ENCODE measurements at regions not wholly inside any gene's neighbourhood (a gene's known extent, or its start where the extent isn't known, plus 50 kb on each side); places are given as distances from the start of the nearest gene placed in this dataset.

DNA sequence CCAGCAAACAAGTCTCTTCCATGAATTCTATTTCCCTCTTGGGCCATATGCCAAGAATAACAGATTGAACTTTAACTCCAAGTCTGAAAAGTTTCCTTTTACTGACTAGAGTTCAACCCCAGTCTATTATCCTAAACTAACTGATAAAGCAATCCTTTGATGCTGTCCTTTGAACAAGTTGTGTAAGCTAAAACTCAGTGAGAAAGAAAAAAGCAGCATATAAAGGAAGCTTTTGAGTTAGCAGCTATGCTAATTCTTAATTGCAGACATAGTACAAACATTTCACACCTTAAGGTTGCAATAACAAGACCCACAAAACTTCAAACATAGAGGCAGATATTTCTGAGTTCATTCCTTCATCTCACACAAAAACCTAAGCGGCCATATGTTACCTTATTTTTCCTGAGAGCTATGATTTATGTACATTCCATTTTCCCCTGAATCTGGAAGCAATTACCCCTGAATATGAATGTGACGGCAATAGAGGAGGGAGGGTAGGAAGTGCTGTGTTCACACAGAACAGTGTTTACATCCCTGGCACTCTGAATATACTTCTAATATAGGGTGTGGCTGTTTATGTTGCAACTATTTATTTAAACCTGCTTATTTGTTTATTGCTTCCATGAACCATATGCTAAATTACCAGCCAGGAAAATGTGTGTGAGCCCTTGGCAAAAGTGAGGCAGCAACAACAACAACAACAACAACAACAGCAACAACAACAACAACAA is 180.6 kb downstream of the IRS1 start:
- DNase-seq = peak; percentile 55

DNA sequence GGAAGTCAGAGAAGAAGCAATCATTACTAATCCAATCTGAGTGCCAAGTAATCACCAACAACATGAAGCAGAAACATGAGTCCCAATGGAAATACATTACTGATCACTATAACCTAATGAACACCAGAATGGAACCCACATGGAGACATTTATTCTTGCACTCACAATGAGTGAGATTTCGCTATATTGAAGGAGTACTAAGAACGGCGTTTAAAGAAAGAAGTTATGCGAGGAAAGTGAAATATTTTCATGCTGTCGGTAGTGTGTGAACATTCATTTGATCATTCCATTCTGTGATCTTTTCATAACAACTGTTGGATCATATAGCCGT is 181.1 kb downstream of the IRS1 start:
- no peak for DNase-seq

DNA sequence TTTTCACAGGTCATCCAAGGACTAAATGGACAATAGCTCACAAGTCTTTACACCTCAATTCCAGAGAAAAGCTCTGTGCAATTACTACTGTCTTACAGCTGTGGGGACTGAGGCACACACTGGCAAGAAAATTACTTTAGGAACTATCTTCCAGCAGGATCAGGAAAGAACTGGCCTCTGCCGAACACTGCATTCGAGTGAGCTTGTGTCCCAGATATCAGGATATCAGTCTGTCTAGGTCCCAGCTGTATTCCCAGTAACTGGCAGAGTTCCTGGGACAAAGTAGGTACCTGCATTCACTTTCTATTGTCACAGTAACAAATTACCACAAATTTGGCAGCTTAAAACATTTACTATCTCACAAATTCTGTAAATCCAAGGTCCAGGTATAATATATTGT is 183.7 kb downstream of the IRS1 start:
- no peak for DNase-seq

DNA sequence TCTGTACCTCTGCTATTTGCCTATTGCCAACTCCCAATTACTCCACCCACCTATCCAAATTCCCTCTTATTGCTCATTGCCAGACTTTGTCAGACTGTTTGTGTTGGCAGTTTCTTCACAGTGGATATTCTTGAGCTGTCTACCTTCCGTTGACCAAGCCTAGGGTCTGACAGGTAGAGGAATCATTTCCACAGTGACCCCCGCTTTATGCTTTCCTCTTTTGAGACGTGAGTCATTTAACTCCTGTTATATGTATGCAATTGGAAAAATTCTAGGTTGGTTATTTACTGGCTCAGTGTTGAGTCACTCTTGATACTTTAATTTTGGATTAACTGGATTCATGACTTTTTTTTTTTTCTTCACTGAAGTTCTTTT is 187.7 kb downstream of the IRS1 start:
- no peak for DNase-seq

DNA sequence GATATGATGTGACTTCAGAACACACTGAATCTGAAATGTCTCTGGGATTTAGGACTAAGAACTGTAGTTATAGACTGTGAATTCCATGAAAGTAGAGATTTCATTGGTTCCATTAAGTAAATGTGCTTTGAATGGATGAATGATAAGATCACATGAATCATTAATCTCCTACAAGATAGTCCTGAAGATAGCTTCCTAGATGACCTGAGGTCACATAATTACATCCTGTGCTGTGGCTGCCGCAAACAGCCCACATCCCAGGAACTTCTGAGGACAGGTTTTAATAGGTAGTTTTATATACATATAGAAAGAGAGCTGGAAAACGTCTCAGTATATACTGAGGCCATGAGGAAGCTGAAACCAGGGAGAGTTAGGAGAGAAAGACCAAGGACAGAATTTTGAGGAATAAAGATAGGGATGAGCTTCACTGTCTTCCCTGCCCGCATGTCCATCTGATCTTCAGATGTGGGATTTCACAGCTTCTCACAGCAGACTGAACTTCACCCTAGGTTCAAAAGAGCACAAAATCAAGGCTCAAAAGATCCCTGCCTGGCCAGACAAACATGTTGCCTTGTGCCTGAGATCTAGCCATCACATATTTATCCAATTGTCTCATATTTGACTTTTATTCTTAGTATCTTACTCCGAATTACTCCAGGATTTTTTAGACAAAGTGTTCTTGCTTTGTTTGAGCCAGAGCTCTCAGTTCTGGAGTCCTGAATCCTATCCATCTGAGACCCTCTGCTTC is 188.2 kb downstream of the IRS1 start:
- no peak for DNase-seq

DNA sequence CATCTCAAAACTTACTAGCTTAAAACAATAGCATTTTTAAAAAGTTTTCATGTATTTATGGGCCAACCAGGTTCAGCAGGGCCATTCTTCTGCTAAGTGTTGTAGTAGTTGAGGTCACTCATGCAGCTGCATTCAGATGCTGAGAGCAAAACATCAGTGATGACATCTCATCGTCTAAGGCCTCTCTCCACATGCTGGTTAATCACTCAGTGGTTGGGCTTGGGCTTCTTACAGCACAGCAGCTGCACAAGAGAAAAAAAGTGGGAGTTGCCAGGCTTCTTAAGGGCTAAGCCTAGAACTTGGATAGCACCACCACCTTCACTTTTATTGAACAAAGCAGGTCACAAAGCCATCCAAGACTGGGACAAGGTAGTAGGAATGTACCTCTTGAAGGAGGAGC is 190.3 kb downstream of the IRS1 start:
- DNase-seq = no peak

DNA sequence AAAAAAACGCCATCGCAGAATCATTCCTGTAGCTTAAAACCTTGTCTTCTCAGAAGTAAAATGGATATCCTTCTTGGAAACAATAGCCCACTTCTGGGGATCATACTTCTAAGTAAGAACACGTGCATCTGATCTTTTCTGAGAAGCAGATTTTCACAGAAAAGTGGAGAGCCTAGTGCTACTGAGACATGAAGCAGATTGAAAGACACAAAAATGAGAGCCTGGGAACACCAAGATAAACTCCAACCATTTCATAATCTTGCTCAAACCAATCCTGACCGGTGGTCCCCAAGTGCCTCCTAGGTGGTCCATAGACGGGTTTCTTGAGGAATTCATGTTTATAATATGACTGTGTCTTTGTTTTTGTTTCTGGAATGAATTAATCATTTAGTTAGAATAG is 191.2 kb downstream of the IRS1 start:
- no peak for DNase-seq

DNA sequence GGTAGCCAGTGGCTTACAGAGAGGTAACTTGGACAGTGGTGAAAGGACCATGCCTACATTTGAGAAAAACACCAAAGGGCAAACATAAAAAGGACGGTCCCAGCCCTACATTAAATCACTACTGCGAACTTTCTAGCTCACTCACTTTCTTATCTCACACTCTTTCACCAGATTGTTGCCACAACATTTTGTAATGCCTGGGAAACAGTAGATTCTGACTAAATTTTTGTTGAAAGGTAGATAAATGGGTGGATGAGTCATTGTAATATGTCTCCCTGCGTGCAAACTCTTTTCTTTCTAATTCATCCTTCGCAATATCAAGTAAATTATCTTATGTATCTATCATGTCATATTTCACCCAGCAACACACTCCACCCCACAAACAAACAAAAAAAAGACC is 192.2 kb downstream of the IRS1 start:
- DNase-seq = no peak

DNA sequence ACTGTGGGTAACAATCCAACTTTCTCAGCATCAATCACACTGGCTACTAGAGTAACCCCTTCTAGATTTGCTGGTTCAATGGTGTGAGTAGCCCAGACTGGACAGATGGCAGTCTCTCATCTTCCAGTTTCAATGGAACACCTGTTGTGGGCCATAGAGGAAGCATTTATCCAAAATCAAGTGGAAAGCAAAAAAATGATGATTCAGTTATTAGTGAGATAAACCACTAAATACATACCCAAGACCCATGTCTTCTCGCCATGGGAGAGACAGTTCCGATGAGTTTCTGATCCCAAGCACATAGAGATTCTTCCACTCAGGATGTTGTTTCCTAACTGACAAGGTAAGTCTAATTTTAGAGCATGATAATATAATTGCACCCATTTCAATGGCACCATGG is 194.0 kb downstream of the IRS1 start:
- DNase-seq = no peak

DNA sequence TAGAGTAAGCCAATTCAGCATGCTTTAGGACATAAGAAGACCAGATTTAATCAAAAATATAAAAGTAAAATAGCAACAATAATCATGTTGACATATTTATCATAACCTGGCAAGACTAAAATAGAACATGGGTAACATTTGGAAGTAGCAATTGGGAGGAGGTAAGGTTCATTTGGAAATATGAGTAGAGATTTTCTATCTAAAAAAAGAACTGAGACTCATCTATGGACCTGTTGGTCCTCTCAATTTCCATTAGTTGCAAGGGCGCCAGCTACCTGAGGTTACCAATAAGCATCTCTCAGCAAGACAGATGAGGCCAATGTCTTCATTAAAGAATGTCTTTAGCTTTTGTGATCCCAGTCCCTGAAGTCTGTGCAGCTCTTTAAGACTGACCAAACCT is 196.0 kb downstream of the IRS1 start:
- DNase-seq = no peak

DNA sequence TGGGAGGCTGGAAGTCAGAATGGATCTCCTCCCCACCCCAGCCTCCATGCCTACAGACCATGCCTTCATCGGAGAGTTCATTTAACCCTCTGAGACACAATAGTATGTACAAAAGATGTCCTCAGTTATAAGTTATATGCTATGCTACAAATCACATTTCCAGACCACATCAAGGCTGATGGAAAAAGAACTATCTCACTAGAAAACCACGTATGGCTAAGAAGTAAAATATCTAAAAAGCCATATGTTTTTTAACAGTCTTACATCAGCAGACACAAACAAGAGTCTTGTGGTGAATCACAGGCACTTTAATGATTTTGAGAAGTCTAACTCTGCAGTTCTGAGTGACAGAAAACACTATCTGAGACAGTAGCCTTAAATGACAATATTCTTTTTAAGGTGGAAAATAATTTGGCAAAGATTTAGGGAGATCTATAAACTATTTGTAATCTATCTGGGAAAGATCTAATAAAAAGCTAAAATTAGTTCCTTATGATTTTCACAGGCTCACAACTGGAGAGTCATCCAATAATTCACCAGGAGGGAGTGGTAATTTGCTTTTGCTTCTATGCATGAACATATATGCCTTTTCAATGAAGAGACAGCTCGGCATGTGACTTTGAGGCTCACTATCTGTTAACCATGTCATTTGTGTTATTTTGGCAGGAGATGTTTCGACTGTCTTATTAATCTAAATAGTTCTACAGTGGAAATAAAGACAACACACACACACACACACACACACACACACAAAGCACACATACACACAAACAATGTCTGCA is 197.5 kb downstream of the IRS1 start:
- DNase-seq = no peak

DNA sequence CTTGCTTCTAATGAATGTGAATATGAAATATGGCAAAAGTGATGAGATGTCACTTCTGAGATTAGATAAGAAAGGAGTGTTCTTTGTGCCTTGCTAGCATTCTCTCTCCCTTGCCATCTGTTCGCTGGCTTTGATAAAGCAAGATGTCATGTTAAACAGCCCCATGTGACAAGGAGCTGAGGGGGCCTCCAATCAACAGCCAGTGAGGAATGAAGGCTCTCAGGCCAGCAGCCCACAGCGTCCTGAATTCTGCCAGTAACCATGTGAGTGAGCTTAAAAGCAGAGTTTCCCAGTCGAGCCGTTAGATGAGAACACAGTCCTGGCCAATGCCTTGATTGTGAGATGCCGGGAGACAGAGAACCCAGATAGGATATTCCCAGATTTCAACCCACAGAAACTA is 198.8 kb downstream of the IRS1 start:
- no peak for DNase-seq

DNA sequence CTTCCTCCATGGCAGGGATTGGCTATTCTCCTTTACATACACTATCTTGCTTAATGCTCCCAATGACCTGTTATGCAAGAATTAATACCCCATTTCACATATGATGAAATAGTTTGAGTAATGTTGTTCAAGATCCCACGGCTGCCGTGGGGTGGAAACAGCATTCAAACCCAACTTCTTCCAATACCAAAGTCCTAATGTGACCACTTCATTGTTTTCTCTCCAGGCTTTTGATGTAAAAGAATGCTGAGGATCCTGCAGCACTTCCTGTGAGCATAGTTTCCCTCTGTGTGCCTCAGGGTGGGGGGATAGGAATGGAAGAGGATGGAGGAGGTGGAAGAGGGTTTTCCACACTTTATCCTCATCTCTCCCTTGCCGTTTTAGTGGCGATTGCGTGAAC is 199.4 kb downstream of the IRS1 start:
- DNase-seq = no peak

DNA sequence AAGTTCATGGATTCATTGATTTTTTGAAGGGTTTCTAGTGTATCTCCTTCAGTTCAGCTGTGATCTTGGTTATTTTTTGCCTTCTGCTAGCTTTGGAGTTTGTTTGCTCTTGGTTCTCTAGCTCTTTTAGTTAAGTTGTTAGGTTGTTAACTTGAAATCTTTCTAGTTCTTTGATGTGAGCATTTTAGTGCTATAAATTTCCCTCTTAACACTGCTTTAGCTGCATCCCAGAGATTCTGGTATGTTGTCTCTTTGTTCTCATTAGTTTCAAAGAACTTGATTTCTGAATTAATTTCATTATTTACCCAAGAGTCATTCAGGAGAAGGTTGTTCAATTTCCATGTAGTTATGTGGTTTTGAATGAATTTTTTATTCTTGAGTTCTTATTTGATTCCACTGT is 210.6 kb downstream of the IRS1 start:
- no peak for DNase-seq

DNA sequence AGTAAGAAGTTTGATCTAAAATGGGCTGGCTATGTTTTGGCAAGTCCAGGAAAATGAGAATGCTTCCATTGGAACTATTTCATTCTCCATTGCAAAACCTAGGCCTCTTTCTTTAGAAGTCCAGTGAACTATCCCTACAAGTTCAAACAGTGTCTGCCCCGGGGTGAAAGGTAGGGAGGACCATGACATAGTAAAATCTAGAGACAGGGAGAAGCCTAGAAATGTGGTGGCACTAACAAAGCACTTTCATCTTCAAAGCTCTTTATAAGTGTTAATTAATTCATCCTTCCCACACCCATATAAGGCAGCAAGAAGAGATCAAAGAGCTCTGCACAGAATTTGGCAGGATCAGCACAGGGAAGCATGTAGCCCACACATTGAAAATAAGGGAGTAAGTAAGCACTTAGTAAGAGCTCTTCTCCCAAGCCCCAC is 214.5 kb downstream of the IRS1 start:
- DNase-seq = no peak

DNA sequence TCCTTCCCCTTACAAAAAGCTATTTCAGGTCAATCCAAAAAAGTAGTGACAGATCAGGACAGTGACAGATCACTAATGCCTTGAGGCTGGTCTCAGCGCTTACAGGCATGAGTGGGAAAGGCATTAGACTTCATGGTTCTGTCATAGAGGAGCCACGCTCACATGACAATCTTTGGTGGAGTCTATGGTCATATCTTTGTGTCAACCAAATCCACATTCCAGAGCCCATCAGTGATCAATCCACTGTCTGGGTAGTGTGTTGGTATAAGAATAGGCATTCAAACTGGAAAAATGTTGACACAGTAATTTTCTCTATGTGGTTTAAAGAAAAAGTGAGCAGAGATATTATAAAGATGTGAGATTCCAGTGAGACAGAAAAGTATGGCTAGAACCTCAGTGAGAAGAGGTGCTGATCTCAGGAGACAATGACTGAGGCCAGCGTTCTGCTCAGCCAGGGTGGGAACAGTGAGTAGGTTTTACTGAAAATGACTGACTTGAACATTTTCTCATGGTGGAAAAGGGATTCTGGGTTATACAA is 215.0 kb downstream of the IRS1 start:
- no peak for DNase-seq

DNA sequence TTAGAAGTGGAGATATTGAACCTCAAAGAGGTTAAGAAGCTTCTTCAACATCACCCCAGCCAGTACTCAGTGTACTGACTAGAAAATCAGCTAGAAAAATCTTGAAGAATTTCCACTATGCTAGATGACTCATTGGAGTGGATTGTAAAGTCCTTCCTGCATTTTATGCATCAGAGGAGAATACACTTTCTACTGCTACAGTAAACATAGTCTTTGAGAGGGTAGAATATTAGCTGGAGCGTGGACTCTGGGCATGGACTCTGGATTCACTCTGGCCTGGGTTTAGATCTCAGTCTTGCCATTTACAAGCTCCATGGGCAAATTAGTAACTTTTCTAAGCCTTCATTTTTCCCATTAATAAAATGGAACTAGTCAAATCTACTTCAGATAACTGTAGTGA is 215.9 kb downstream of the IRS1 start:
- no peak for DNase-seq

DNA sequence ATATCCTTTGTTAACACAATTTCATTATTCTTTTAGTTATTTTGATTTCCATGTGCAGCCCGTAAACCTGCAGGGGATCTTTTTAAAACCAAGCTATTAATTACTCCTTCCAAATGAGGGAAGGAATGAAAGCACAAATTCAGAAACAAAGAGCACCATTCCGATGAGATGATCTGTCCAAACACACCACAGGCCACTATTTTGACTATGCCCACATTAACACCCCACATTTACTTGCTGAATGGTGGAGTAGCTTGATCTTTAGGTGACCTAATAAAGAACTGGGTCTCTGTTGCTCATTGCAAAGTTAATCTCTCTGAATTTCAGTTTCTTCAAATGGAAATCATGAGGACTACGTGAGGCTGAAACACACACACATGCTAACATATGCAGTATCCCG is 218.0 kb downstream of the IRS1 start:
- no peak for DNase-seq

DNA sequence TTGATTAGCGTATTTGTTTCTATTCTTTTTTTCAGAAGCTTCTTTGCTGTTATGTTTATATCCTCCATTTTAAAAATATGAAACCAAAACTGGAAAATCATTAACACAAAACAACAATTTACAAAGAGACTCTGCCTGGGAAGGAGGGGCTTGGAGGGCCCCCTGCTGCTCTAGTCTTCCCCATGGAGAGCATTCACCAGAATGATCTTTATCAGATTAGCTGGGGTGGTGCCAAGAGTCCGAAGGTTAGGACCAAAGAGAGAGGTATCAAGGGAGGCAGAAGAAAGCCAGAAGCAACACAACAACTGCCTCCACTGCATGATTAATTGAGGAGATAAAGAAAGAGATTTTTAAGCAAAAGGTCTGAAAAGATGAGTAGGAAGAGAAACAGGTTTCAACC is 218.6 kb downstream of the IRS1 start:
- no peak for DNase-seq

DNA sequence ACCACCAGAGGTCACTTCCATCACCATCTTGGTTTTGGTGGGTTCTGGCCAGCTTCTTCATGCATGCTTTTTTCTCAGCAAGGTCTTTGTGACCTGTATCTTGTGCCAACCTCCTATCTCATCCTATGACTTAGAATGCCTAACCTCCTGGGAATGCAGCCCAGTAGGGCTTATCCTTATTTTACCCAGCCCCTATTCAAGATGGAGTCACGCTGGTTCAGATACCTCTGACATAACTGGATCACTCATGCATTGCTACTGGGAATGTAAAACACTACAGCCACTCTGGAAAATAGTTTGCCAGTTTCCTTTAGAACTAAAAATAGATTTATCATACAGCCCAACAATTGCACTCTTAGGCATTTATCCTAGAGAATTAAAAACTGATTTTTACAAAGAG is 219.2 kb downstream of the IRS1 start:
- DNase-seq = no peak

DNA sequence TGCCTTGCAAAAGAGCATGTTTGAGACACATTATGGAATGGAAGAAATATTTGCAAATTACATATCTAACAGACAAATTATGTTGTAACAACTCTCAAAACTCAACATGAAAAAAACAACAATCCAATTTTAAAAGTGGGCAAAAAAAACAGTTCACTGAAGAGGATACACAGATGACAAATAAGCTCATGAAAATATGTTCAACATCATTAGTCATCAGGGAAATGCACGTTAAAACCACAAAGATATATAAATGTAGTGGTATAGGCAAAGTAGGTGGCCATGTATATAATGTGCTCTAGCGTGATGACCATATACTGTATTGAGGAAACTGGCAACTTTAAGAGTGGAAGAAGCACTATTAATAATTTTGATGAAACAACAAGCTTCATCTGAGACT is 220.1 kb downstream of the IRS1 start:
- no peak for DNase-seq

DNA sequence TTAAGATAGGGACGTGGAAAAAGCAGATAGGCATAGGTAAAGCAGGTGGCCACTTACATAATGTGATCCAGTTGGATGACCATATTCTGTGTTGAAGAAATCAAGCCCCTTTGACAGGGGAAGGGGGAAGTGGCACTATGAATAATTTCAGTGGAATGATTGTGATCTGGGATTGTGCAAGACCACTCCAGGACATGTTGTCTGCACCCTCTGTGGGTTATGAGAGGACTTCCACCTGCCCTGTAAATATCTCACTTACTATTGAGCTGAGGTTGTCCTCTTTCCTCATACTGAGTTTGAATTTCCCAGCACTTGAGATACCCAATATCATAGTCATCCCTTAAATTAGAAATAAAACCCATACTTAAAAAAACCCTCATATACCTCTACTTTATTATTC is 220.7 kb downstream of the IRS1 start:
- no peak for DNase-seq

DNA sequence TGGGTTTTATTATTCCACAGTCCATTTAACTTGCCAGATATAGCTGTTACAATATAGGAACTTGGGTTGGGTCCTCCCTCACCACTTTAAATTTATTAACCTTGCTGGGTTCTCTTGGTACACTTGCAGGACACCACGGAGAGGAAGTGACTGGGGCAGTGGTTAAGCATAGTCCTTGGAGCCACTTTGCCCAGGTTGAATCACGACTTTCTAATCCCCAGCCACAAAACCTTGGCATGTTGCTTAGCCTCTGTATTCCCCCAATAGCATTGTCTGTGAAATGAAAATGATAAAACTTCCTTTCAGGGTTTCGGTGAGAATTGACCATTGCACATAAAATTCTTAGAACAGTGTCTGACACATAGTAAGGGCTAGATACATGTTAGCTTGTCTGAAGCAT is 221.2 kb downstream of the IRS1 start:
- no peak for DNase-seq

DNA sequence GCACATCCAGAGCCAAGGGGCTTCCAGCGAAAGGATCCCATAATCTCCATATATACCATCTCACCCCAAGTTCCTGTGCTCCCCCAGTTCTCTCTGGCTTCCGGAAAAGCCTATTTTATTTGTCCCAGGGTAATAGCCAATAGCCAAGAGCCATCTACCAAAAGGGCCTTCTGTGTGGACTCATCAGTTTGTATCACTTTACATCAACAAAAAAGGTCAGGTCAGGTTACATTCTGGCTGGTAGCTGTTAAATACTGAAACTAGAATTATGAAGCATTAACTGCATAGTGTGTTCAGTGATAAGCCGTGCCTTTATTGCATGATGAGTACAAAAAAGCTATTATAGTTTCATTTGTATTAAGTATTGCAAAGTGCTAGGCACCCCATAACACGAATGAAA is 223.7 kb downstream of the IRS1 start:
- DNase-seq = no peak
